GM23338 (cell line): ENCODE measurements at regions not wholly inside any gene's neighbourhood (a gene's known extent, or its start where the extent isn't known, plus 50 kb on each side); places are given as distances from the start of the nearest gene placed in this dataset.

Experiments used
- ATAC-seq: fragments of 200-7000 bp; cut with Tn5 transposase; 3 replicates; pipeline ENCODE4 v1.9.1; 2020
- DNase-seq: peaks from one replicate; pipeline ENCODE4 v3.0.0-alpha.2; 2015; ENCODE audit warnings: low spot score
- H2AFZ ChIP-seq: fragments of 200-600 bp; sonication (generic); 2 replicates; pipeline ENCODE4 v1.8.0; 2016; ENCODE audit warnings: antibody characterized with exemption, mild to moderate bottlenecking, moderate library complexity
- H3F3A ChIP-seq: fragments of 200-600 bp; sonication (generic); replicated peaks from 2 replicates; pipeline ENCODE4 v1.8.0; 2017; ENCODE audit warnings: antibody characterized with exemption, mixed run types, low read depth
- H3K27ac ChIP-seq: fragments of 200-600 bp; sonication (generic); 2 replicates; pipeline ENCODE4 v1.6.1; 2016; ENCODE audit warnings: low read depth
- H3K27me3 ChIP-seq: fragments of 200-600 bp; sonication (generic); 2 replicates; pipeline ENCODE4 v1.8.0; 2016; ENCODE audit warnings: mild to moderate bottlenecking, mixed run types, moderate library complexity; ENCODE audit not compliant: insufficient read depth
- H3K36me3 ChIP-seq: fragments of 200-600 bp; sonication (generic); 2 replicates; pipeline ENCODE4 v1.8.0; 2016; ENCODE audit warnings: mild to moderate bottlenecking; ENCODE audit not compliant: insufficient read depth
- H3K4me1 ChIP-seq: fragments of 200-600 bp; sonication (generic); 2 replicates; pipeline ENCODE4 v1.8.0; 2016; ENCODE audit warnings: mild to moderate bottlenecking, moderate library complexity; ENCODE audit not compliant: insufficient read depth
- H3K4me2 ChIP-seq: fragments of 200-600 bp; sonication (generic); 2 replicates; pipeline ENCODE4 v1.7.1; 2017; ENCODE audit warnings: mixed run types
- H3K4me3 ChIP-seq: fragments of 200-600 bp; sonication (generic); 2 replicates; pipeline ENCODE4 v1.6.1; 2016; ENCODE audit warnings: mixed run types
- H3K79me2 ChIP-seq: fragments of 200-600 bp; sonication (generic); replicated peaks from 2 replicates; pipeline ENCODE4 v1.8.0; 2017; ENCODE audit warnings: mild to moderate bottlenecking; ENCODE audit not compliant: insufficient read depth
- H3K9me2 ChIP-seq: fragments of 200-600 bp; sonication (generic); 2 replicates; pipeline ENCODE4 v1.8.0; 2017; ENCODE audit not compliant: insufficient read depth
- H4K20me1 ChIP-seq: fragments of 200-600 bp; sonication (generic); replicated peaks from 2 replicates; pipeline ENCODE4 v1.8.0; 2017; ENCODE audit warnings: mild to moderate bottlenecking; ENCODE audit not compliant: insufficient read depth
- H3K27ac Mint-ChIP-seq: 2 replicates; pipeline ENCODE4 v1.8.0; 2020; ENCODE audit warnings: inconsistent platforms, mild to moderate bottlenecking, moderate library complexity, mixed read lengths
- H3K27me3 Mint-ChIP-seq: 3 replicates; pipeline ENCODE4 v1.8.0; 2022; ENCODE audit warnings: low read depth, mild to moderate bottlenecking, moderate library complexity, mixed read lengths, inconsistent platforms; ENCODE audit not compliant: insufficient read depth, poor library complexity
- H3K36me3 Mint-ChIP-seq: 3 replicates; pipeline ENCODE4 v1.8.0; 2021; ENCODE audit warnings: low read depth, mild to moderate bottlenecking, inconsistent platforms, moderate library complexity, mixed read lengths
- H3K4me1 Mint-ChIP-seq: 3 replicates; pipeline ENCODE4 v1.8.0; 2020; ENCODE audit warnings: mild to moderate bottlenecking, inconsistent platforms, mixed read lengths
- H3K4me3 Mint-ChIP-seq: 3 replicates; pipeline ENCODE4 v1.8.0; 2021; ENCODE audit warnings: moderate library complexity, mild to moderate bottlenecking, inconsistent platforms, mixed read lengths
- H3K9me3 Mint-ChIP-seq: 3 replicates; pipeline ENCODE4 v1.8.0; 2020; ENCODE audit warnings: moderate library complexity, mild to moderate bottlenecking, inconsistent platforms, mixed read lengths
- ETS1 ChIP-seq: IDR thresholded peaks from 2 replicates; pipeline ENCODE4 v1.6.1; 2016; ENCODE audit warnings: antibody characterized with exemption
- EZH2phosphoT487 ChIP-seq: fragments of 200-600 bp; sonication (generic); IDR thresholded peaks from one replicate; pipeline ENCODE4 v1.8.1; 2018; ENCODE audit warnings: antibody characterized with exemption; ENCODE audit not compliant: unreplicated experiment
- JUNB ChIP-seq: IDR thresholded peaks from one replicate; pipeline ENCODE4 v1.6.1; 2016; ENCODE audit warnings: antibody characterized with exemption; ENCODE audit not compliant: unreplicated experiment
- REST ChIP-seq: IDR thresholded peaks from one replicate; pipeline ENCODE4 v1.6.1; 2018; ENCODE audit warnings: antibody characterized with exemption; ENCODE audit not compliant: unreplicated experiment
- ZNF462 ChIP-seq: fragments of 250-450 bp; sonication (Bioruptor Pico); IDR thresholded peaks from 2 replicates; pipeline ENCODE4 v1.5.0; 2020; ENCODE audit warnings: mild to moderate bottlenecking, moderate library complexity

GRCh38 chr13:30821421-30821820 lies 84.7 kb upstream of the MEDAG start:
- Mint-ChIP-seq H3K9me3 (no peaks in the 10 kb centered on the region), H3K36me3 (no peaks in the 10 kb centered on the region), H3K27me3 (peaks cover 21% of the 10 kb centered on the region), H3K4me1 (no peaks in the 10 kb centered on the region; the same call in 2 of the 3 replicates), H3K4me3 (no peak overlapping the region), H3K27ac (no peak overlapping the region)
- no peaks in the 10 kb centered on the region for H4K20me1 ChIP-seq
- no peak for ATAC-seq
- H3F3A ChIP-seq = no peaks in the 10 kb centered on the region
- H3K27me3 ChIP-seq = peaks cover 11% of the 10 kb centered on the region; the same call in 1 of the 2 replicates
- no peaks in the 10 kb centered on the region for H3K4me1 ChIP-seq
- H3K4me2 ChIP-seq = no peak overlapping the region
- no peak for TF ChIP-seq ZNF462 (CRISPR knock-in tag)
- TF ChIP-seq JUNB = no peak
- TF ChIP-seq EZH2phosphoT487 = no peak
- TF ChIP-seq ETS1 = no peak
- TF ChIP-seq REST = no peak
- H2AFZ ChIP-seq = no peak overlapping the region
- H3K27ac ChIP-seq = no peak overlapping the region
- no peaks in the 10 kb centered on the region for H3K36me3 ChIP-seq
- H3K9me2 ChIP-seq = no peaks in the 10 kb centered on the region
- no peak for DNase-seq
- H3K79me2 ChIP-seq = no peaks in the 10 kb centered on the region
- no peak overlapping the region for H3K4me3 ChIP-seq
